ENCODE measurements at regions not wholly inside any gene's neighbourhood (a gene's known extent, or its start where the extent isn't known, plus 50 kb on each side); places are given as distances from the start of the nearest gene placed in this dataset.
"Not testable (repeated sequence)": the region's sequence is repeated elsewhere in the genome, so short reads cannot be mapped to it uniquely, and the experiment has no call there.

GRCh38 chr3:63740116-63740515, 79.0 kb upstream of the C3orf49 start:
- no peak overlapping the region for H3K4me3 ChIP-seq
- no peaks in the 10 kb centered on the region for H3K27me3 ChIP-seq
- no peak overlapping the region for H3K27ac ChIP-seq
- no peaks in the 10 kb centered on the region for H3K36me3 ChIP-seq
- H3K4me1 ChIP-seq: no peaks in the 10 kb centered on the region
- no peaks in the 10 kb centered on the region for H3K9me3 ChIP-seq
- no peak for DNase-seq
- intact Hi-C loops (cut with DNase I; ENCODE audit: low total_unique reads): no loop called here
- TF ChIP-seq EP300 (IDR thresholded peaks at IDR 0.05) (no peak), CTCF (IDR thresholded peaks at IDR 0.05) (no peak), POLR2AphosphoS5 (IDR thresholded peaks at IDR 0.05) (no peak), POLR2A (IDR thresholded peaks at IDR 0.05) (no peak)

GRCh38 chr3:63744693-63745092, 74.4 kb upstream of the C3orf49 start:
- 82 to 96% (median 93%) methylated on average over 1 of the region's 1 CpG for WGBS, 5 donors
- not testable (repeated sequence) for H3K4me1 ChIP-seq, H3K27ac ChIP-seq

GRCh38 chr3:63745757-63746156, 73.3 kb upstream of the C3orf49 start:
- intact Hi-C loops (cut with DNase I; ENCODE audit: low total_unique reads): no loop called here
- H3K36me3 ChIP-seq: no peaks in the 10 kb centered on the region

More at GRCh38 chr3:63744693-63745092, 74.4 kb upstream of the C3orf49 start:
- H3K4me3 ChIP-seq; H3K36me3 ChIP-seq; intact Hi-C loops (cut with DNase I; ENCODE audit: low total_unique reads); DNase-seq; H3K27me3 ChIP-seq; H3K9me3 ChIP-seq: not testable (repeated sequence)

GRCh38 chr3:63746211-63746610, 72.9 kb upstream of the C3orf49 start:
- no peaks in the 10 kb centered on the region for H3K27me3 ChIP-seq
- no peaks in the 10 kb centered on the region for H3K4me1 ChIP-seq
- H3K27ac ChIP-seq: no peak overlapping the region
- DNase-seq: no peak
- intact Hi-C loops (cut with DNase I; ENCODE audit: low total_unique reads): no loop called here
- peaks cover 0 to 4% (median 0%) of the 10 kb centered on the region in 4 donors for H3K9me3 ChIP-seq
- no peak for TF ChIP-seq POLR2AphosphoS5 (IDR thresholded peaks at IDR 0.05)
- TF ChIP-seq POLR2A (IDR thresholded peaks at IDR 0.05): no peak
- TF ChIP-seq CTCF (IDR thresholded peaks at IDR 0.05): no peak
- TF ChIP-seq EP300 (IDR thresholded peaks at IDR 0.05): no peak
- no peak overlapping the region for H3K4me3 ChIP-seq
- no peaks in the 10 kb centered on the region for H3K36me3 ChIP-seq

More at GRCh38 chr3:63745757-63746156, 73.3 kb upstream of the C3orf49 start:
- no peak overlapping the region for H3K27ac ChIP-seq
- H3K9me3 ChIP-seq: peaks cover 0 to 4% (median 0%) of the 10 kb centered on the region in 4 donors
- WGBS, 5 donors: 76 to 93% (median 88%) methylated on average over 2 of the region's 2 CpGs
- H3K4me3 ChIP-seq: no peak overlapping the region
- no peak for DNase-seq
- no peaks in the 10 kb centered on the region for H3K4me1 ChIP-seq
- TF ChIP-seq POLR2AphosphoS5 (IDR thresholded peaks at IDR 0.05): no peak
- H3K27me3 ChIP-seq: no peaks in the 10 kb centered on the region

GRCh38 chr3:63751459-63751858, 67.6 kb upstream of the C3orf49 start:
- no peaks in the 10 kb centered on the region for H3K4me1 ChIP-seq
- intact Hi-C loops (cut with DNase I; ENCODE audit: low total_unique reads): no loop called here

More at GRCh38 chr3:63751459-63751858, 67.6 kb upstream of the C3orf49 start:
- no peaks in the 10 kb centered on the region for H3K36me3 ChIP-seq
- no peak for DNase-seq
- H3K9me3 ChIP-seq: peaks cover 0 to 4% (median 0%) of the 10 kb centered on the region in 4 donors
- no peaks in the 10 kb centered on the region for H3K27me3 ChIP-seq
- H3K4me3 ChIP-seq: no peak overlapping the region
- no peak overlapping the region for H3K27ac ChIP-seq
- TF ChIP-seq POLR2AphosphoS5 (IDR thresholded peaks at IDR 0.05): no peak
- TF ChIP-seq CTCF (IDR thresholded peaks at IDR 0.05): no peak
- TF ChIP-seq EP300 (IDR thresholded peaks at IDR 0.05): no peak
- TF ChIP-seq POLR2A (IDR thresholded peaks at IDR 0.05): no peak
